EL (cell line): ENCODE measurements at regions not wholly inside any gene's neighbourhood (a gene's known extent, or its start where the extent isn't known, plus 50 kb on each side); places are given as distances from the start of the nearest gene placed in this dataset.

Experiments
- DNase-seq: peaks from one replicate; pipeline ENCODE4 v3.0.0-alpha.2; 2016

DNA sequence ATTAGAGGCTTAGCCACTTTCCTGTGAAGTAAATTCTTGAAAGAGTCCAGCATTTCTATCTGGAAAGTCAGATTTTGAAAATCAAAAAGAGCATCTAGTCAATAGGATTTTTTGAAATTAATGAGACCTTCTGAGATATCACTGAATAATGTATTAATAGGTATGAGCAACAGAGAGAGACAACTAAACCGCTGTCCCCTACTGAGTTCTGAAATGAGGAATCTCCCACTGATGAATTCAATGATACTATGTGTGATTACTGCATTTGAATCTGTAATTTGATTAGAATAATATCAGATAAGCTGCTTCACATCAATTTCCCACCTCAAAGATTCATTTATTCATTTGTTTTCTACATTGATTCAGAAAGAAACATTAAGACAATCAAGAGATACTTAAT lies 252.8 kb downstream of the TMX3 start:
- no peak for DNase-seq

DNA sequence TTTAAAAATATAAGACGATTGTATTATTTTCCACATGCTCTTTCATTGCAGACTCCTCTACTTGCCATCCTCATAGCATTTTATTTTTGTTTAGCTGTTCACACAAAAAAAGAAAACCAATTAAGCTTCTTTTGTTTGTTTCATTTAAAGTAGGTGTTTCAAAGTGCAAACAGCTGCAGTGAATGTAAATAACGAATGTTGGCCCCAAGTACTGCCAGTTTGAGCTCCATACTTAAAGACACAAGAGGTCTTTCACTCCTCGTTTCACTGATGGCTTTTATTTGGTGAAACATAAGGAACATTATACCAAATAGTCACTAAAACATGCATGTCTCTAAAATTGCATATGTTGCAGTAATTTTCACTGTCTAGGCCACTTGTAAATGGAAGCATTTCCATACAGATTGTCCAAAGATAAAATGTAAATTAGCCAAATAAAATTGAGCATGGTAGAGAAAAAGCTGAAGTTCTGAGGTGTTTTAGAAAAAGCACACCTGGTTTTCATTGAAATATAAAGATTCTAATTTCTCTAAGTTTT lies 253.4 kb downstream of the TMX3 start:
- DNase-seq = no peak

DNA sequence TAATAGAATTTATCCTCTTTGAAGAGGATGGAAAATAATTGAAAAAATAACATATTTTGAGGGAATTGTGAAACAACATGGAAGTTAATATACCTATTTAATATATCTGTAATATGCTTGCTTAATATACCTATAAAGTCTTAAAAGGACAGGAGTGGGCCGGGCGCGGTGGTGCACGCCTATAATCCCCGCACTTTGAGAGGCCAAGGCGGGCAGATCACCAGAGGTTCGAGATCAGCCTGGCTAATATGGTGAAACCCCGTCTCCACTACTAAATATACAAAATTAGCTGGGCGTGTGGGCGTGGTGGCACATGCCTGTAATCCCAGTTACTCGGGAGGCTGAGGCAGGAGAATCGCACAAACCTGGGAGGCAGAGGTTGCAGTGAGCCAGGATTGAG lies 254.9 kb downstream of the TMX3 start:
- DNase-seq = no peak

GRCh38 chr18:68456985-68457384 lies 257.9 kb downstream of the TMX3 start:
- DNase-seq = peak; percentile 50

GRCh38 chr18:68455229-68455603 lies 259.7 kb downstream of the TMX3 start:
- DNase-seq = no peak

GRCh38 chr18:68454511-68455228 lies 260.2 kb downstream of the TMX3 start:
- DNase-seq = peak; percentile 77

- DNase-seq = peak; percentile 90
Observed at GRCh38 chr18:68449292-68449691, 265.6 kb downstream of the TMX3 start.

DNA sequence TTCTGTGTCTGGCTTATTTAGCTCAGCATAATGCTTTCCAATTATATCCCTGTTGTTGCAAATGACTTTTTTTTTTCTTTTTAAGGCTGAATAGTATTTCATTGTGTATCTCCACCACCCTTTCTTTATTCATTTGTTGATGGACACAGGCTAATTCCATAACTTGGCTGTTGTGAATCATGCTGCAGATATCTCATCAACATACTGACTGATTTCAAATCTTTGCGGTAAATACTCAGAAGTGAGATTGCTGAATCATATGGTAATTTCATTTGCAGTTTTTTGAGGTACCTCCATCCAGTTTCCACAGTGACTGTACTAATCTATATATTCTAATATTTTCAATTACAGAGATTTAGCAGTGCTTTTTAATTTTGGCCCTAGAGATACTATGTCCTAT lies 266.2 kb downstream of the TMX3 start:
- peak; percentile 84 for DNase-seq

DNA sequence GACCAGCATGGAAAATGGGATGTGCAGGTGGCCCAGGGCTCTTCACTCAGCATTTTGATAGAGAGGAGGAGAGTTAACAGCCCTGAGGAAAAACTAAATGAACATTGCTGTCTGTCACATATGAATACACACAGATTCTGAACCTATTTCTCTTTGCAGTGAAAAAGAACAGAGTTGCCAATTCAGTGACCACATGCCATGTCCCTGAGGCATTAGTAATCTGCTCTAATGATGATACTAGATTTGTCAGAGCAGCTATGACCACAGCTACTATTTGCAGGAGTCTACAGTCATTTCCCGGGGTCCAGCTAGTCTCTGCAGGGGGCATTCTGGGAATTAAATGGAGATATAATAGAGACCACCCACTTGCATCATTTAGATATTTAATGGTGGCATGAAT lies 267.6 kb downstream of the TMX3 start:
- peak; percentile 62 for DNase-seq

DNA sequence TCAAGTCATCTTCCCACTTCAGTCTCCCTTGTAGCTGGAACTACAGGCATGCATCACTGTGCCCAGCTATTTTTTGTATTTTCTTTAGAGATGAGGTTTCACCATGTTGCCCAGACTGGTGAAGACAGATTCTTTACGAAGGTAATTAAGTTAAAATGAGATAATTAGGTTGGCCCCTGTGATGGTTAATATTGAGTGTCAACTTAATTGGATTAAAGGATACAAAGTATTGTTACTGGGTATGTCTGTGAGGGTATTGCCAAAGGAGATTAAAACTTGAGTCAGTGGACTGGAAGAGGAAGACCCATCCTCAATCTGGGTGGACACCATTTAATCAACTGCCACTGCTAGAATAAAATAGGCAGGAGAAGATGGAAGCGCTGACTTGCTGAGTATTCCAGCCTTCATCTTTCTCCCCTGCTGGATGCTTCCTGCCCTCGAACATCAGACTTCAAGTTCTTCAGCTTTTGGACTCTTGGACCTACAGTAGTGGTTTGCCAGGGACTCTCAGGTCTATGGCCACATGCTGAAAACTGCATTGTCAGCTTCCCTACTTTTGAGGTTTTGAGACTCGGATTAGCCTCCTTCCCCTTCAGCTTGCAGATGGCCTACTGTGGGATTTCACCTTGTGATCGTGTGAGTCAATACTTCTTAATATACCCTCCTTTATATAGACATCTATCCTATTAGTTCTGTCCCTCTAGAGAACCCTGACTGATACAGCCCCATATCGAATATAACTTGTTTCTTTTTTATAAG lies 269.1 kb downstream of the TMX3 start:
- DNase-seq = no peak

DNA sequence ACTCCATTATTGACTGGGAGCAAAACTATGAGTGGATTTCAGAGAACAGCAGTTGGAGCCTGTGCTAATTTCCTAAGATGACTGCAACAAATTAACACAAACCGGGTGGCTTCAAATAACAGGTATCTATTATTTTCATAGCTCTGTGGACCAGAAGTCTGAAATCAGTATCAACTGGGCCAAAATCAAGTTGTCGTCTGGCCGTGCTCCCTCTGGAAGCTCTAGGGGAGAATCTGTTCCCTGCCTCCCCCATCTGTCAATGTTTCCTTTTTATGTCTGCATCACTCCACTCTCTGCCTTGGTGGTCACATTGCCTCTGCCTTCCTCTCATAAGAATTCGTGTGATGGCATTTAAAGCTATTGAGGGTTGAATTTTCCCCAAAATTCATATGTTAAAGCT lies 269.8 kb downstream of the TMX3 start:
- DNase-seq = no peak

DNA sequence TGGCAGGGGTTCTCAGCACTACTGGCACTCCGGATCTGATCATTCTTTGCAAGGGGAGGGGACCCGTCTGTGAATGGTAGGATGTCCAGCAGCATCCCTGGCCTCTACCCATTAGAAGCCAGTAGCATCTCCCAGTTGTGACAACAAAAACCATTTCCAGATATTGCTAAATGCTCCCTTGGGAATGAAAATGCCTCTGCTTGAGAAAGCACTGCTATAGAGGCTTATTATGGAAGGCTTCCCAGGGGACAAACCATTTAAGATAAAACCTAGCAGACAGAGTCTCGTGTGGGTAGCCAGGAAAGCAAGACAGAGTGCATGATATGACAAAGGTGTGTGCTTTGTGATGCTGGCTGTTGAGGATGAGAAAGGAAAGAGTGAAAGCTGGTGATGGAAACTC lies 273.7 kb downstream of the TMX3 start:
- DNase-seq = no peak

DNA sequence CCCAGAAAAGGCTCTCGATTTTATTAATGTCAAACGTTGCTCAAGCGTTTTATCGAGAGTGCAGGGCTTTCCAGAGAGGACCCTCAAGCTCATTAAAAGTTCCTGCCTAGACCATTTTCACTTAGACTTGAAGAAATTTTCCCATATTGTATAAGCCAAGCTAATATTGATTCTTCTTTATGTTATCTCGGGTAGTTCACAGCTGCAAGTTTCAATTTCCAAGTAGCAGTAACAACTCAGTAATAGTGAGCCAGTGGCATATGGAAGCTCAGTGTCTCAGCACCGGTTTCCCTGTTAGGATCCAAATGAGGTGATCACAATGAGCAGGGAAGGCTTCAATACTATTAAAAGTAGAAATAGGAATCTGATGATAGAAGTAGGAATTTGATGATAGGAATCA lies 274.5 kb downstream of the TMX3 start:
- no peak for DNase-seq

DNA sequence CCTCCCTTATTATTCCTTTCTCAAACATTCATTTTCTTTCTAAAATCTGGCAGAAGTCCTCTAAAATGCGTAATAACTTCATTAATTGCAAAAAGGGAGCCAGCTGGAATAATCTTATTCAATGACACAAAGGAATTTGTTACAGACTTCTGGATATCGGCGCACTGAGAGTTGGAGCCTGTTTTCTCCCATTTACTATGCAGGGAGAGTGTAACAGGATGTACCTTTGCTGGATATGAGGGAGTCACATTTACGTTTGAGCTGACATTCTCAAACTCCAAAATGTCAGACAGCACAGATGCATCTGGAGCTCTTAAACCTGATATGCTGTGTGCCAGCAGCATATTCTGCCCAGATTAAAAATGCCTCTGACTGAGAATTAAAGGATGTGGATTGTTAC lies 275.3 kb downstream of the TMX3 start:
- no peak for DNase-seq

GRCh38 chr18:68438983-68439382 lies 275.9 kb downstream of the TMX3 start:
- DNase-seq = peak; percentile 92

GRCh38 chr18:68438536-68438935 lies 276.4 kb downstream of the TMX3 start:
- no peak for DNase-seq

GRCh38 chr18:68436485-68436884 lies 278.4 kb downstream of the TMX3 start:
- DNase-seq = peak; percentile 68

DNA sequence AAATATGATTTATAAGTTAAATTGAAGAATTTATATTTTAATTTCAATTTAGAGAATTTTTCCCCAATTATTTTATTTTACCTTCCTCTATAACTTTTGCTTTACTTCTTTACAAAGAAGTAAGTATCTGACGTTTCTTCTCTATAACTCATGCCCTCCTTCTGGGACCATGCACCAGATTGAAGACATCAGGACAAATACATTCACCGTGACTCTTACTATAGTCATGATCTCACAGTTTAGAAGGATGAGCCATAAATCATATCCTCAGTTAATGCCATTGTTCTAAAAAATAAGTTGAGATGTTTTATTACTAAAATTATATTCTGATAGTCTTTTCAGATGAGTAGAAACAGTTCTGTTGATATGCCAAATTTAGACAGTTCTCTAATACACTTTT lies 279.3 kb downstream of the TMX3 start:
- peak; percentile 15 for DNase-seq

- no peak for DNase-seq
Observed at GRCh38 chr18:68431922-68432198, 283.0 kb downstream of the TMX3 start.

DNA sequence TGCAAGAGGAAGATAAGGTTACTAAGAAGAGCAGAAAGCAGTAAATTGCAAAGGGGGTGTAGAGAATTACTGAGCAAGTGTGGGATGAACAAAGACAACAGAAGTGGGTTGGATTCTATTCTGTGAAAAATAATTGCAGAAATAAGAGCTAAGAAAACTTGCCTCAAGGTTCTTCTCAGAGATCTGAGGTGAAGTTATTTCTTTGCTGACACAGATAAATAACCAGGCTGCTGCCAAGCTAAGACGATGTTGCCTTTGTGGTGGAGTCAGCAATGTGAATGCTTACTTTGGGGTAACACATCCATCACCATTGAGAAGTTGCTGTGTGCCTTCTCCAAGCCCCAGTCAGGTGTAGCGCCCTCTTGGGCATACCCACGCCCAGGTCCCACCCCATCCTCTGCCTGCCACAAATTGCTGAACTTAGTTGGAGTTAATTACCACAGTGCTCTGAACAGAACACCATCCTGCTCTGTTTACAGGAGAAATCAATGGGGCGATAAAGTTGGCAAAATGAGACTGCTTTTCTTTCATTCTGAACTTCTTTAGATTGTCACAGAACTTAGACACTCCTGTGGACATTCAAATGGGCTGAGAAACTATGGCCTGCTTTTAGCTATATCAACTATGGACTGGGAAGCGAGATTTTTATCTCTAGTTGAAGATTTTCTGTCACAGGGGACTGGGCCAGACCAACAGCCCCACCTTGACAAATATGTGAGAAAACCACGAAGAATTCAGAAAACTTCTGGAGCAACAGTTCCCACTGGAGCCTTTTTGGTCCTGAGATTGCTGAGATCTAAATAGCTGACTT lies 283.6 kb downstream of the TMX3 start:
- peak; percentile 69 for DNase-seq

GRCh38 chr18:68429841-68430240 lies 285.1 kb downstream of the TMX3 start:
- DNase-seq = peak; percentile 60

- no peak for DNase-seq
Observed at GRCh38 chr18:68429111-68429510, 285.8 kb downstream of the TMX3 start.

- DNase-seq = no peak
Observed at GRCh38 chr18:68428661-68429060, 286.2 kb downstream of the TMX3 start.

GRCh38 chr18:68427951-68428401 lies 286.9 kb downstream of the TMX3 start:
- DNase-seq = peak; percentile 89
